Left ventricle myocardium inferior (tissue), 1 donor: ENCODE measurements at regions not wholly inside any gene's neighbourhood (a gene's known extent, or its start where the extent isn't known, plus 50 kb on each side); places are given as distances from the start of the nearest gene placed in this dataset.
"Not testable (repeated sequence)": the region's sequence is repeated elsewhere in the genome, so short reads cannot be mapped to it uniquely, and the experiment has no call there.

Experiments used
- DNase-seq: peaks from one replicate; pipeline ENCODE4 v3.0.0-alpha.2; 2020
- H3K27ac ChIP-seq: fragments of 200-600 bp; replicated peaks from 2 replicates; pipeline ENCODE4 v1.8.0; 2021
- H3K27me3 ChIP-seq: fragments of 200-600 bp; 2 replicates; pipeline ENCODE4 v1.8.0; 2021; ENCODE audit warnings: low read depth
- H3K36me3 ChIP-seq: fragments of 200-600 bp; 2 replicates; pipeline ENCODE4 v1.8.0; 2021
- H3K4me1 ChIP-seq: fragments of 200-600 bp; 2 replicates; pipeline ENCODE4 v1.8.0; 2021
- H3K4me3 ChIP-seq: fragments of 200-600 bp; 2 replicates; pipeline ENCODE4 v1.8.0; 2021; ENCODE audit warnings: mild to moderate bottlenecking, moderate library complexity
- H3K9me3 ChIP-seq: fragments of 200-600 bp; replicated peaks from 2 replicates; pipeline ENCODE4 v1.8.0; 2021
- CTCF ChIP-seq: fragments of 200-600 bp; IDR thresholded peaks from 2 replicates; pipeline ENCODE4 v1.8.0; 2021; ENCODE audit warnings: antibody characterized with exemption, mild to moderate bottlenecking, borderline replicate concordance
- intact Hi-C: fragments of 100-400 bp; cut with micrococcal nuclease; formaldehyde crosslinking; loops from one replicate; pipeline ENCODE4 v1.11.0; 2022
- donor health status: DM: no; HTN: yes; CAD: no; lungs with severe emphysema.

GRCh38 chr15:56794165-56794552, 60.9 kb upstream of the ZNF280D start:
- Histone ChIP-seq H3K4me1 (peaks cover 16% of the 10 kb centered on the region), H3K9me3 (peaks cover 29% of the 10 kb centered on the region), H3K36me3 (no peaks in the 10 kb centered on the region), H3K4me3 (no peak overlapping the region), H3K27me3 (no peaks in the 10 kb centered on the region), H3K27ac (peak overlapping the region; percentile 52)
- DNase-seq, result no peak
- TF ChIP-seq CTCF, result no peak
- intact Hi-C loops, result no loop called here

GRCh38 chr15:56792211-56792610, 58.9 kb upstream of the ZNF280D start:
- no peaks in the 10 kb centered on the region for H3K27me3 ChIP-seq
- H3K4me3 ChIP-seq, result no peak overlapping the region
- no peak for DNase-seq
- peaks cover 39% of the 10 kb centered on the region for H3K9me3 ChIP-seq
- peaks cover 16% of the 10 kb centered on the region for H3K4me1 ChIP-seq
- no peak for TF ChIP-seq CTCF
- H3K36me3 ChIP-seq, result no peaks in the 10 kb centered on the region
- intact Hi-C loops, result no loop called here
- no peak overlapping the region for H3K27ac ChIP-seq

- Histone ChIP-seq H3K4me1 (peaks cover 16% of the 10 kb centered on the region), H3K9me3 (peaks cover 39% of the 10 kb centered on the region)
- H3K4me3 ChIP-seq, H3K27me3 ChIP-seq, H3K27ac ChIP-seq, intact Hi-C loops, DNase-seq, H3K36me3 ChIP-seq: not testable (repeated sequence)
These were observed 58.2 kb upstream of the ZNF280D start for GRCh38 chr15:56791521-56791920.

- TF ChIP-seq CTCF, result no peak
- Histone ChIP-seq H3K27me3 (no peaks in the 10 kb centered on the region), H3K27ac (no peak overlapping the region), H3K4me3 (no peak overlapping the region), H3K9me3 (peaks cover 33% of the 10 kb centered on the region), H3K4me1 (no peaks in the 10 kb centered on the region), H3K36me3 (no peaks in the 10 kb centered on the region)
- intact Hi-C loops, result no loop called here
- no peak for DNase-seq
These were observed 55.0 kb upstream of the ZNF280D start for GRCh38 chr15:56788359-56788758.

GRCh38 chr15:56786966-56787365, 53.7 kb upstream of the ZNF280D start:
- Histone ChIP-seq H3K4me3 (no peak overlapping the region), H3K27ac (no peak overlapping the region), H3K36me3 (no peaks in the 10 kb centered on the region), H3K4me1 (no peaks in the 10 kb centered on the region), H3K27me3 (no peaks in the 10 kb centered on the region), H3K9me3 (peaks cover 19% of the 10 kb centered on the region)
- no peak for DNase-seq
- intact Hi-C loops, result no loop called here
- no peak for TF ChIP-seq CTCF

GRCh38 chr15:56783857-56784661, 50.8 kb upstream of the ZNF280D start:
- no peak for TF ChIP-seq CTCF
- H3K4me3 ChIP-seq, result no peak overlapping the region
- no peak overlapping the region for H3K27ac ChIP-seq
- no peak for DNase-seq
- no peaks in the 10 kb centered on the region for H3K4me1 ChIP-seq
- H3K36me3 ChIP-seq, result no peaks in the 10 kb centered on the region
- intact Hi-C loops, result no loop called here
- peaks cover 9% of the 10 kb centered on the region for H3K9me3 ChIP-seq
- H3K27me3 ChIP-seq, result no peaks in the 10 kb centered on the region
